GM12873 (cell line): ENCODE measurements at regions not wholly inside any gene's neighbourhood (a gene's known extent, or its start where the extent isn't known, plus 50 kb on each side); places are given as distances from the start of the nearest gene placed in this dataset.

Experiments
- CTCF ChIP-seq: IDR thresholded peaks from 2 replicates; pipeline ENCODE4 v1.5.1; 2012; ENCODE audit warnings: low read depth, mild to moderate bottlenecking, moderate library complexity, low read length, control low read depth; ENCODE audit not compliant: insufficient read depth; ENCODE audit errors: missing control alignments

GRCh38 chr14:89621009-89621421 is 204.0 kb upstream of the FOXN3 start:
- TF ChIP-seq CTCF, result no peak

GRCh38 chr14:89620436-89620835 is 203.4 kb upstream of the FOXN3 start:
- no peak for TF ChIP-seq CTCF

- TF ChIP-seq CTCF, result no peak
These were observed 202.6 kb upstream of the FOXN3 start for GRCh38 chr14:89619596-89619995.

- TF ChIP-seq CTCF, result no peak
These were observed 201.9 kb upstream of the FOXN3 start for GRCh38 chr14:89618811-89619551.

GRCh38 chr14:89618330-89618708 is 201.3 kb upstream of the FOXN3 start:
- no peak for TF ChIP-seq CTCF

- no peak for TF ChIP-seq CTCF
These were observed 200.7 kb upstream of the FOXN3 start for GRCh38 chr14:89617481-89618329.

GRCh38 chr14:89616852-89617341 is 199.9 kb upstream of the FOXN3 start:
- no peak for TF ChIP-seq CTCF
